ENCODE measurements at regions not wholly inside any gene's neighbourhood (a gene's known extent, or its start where the extent isn't known, plus 50 kb on each side); places are given as distances from the start of the nearest gene placed in this dataset.

DNA sequence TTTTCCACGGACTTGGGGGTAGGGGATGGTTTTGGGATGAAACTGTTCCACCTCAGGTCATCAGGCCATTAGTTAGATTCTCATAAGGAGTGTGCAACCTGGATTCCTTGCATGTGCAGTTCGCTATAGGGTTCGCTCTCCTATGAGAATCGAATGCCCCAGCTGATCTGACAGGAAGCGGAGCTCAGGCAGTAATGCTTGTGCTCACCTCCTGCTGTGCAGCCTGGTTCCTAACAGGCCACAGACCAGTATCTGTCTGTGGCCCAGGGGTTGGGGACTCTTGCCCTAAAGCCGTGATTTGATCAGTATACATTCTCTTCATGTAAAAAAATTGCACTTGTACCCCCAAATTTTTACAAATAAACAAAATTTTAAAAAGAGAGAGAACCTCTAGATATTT, 219.4 kb upstream of the CPNE8 start (continued):
- TF ChIP-seq FOSL1 (IDR thresholded peaks at IDR 0.05; ENCODE audit: insufficient read depth, low read depth, low read length) (no peak), GABPA (IDR thresholded peaks at IDR 0.05; ENCODE audit: borderline replicate concordance, insufficient read depth, low read length) (no peak), EP300 (IDR thresholded peaks at IDR 0.05; ENCODE audit: borderline replicate concordance in 1 of 2, low read depth in 2 of 2, low read length in 2 of 2) (no peak), TAF7 (optimal IDR thresholded peaks at IDR 0.05; ENCODE audit: borderline replicate concordance, low read depth, low read length) (no peak), RNF2 (IDR thresholded peaks at IDR 0.05; ENCODE audit: borderline replicate concordance, low read depth, low read length, missing control alignments, poor library complexity, severe bottlenecking) (no peak), NRF1 (IDR thresholded peaks at IDR 0.05; ENCODE audit: low read depth, low read length) (no peak)
